K562 (cell line): ENCODE measurements at regions not wholly inside any gene's neighbourhood (a gene's known extent, or its start where the extent isn't known, plus 50 kb on each side); places are given as distances from the start of the nearest gene placed in this dataset.

Experiments used
- ATAC-seq: fragments of 200-7000 bp; cut with Tn5 transposase; 3 replicates; pipeline ENCODE4 v1.9.1; 2020; ENCODE audit warnings: moderate library complexity
- BruUV-seq: library from RNA; stranded (reverse); fragments of 400-500 nt; replicated peaks from 2 replicates; lab custom pipeline; 2021; lab: Mats Ljungman, UMichigan
- CTCF ChIA-PET: fragments of 300-600 bp; formaldehyde crosslinking; extraction: SDS; loops from one replicate; lab custom pipeline; 2021; ENCODE audit warnings: low intra/inter-chr PET ratio; lab: Yijun Ruan, JAX
- POLR2A ChIA-PET: fragments of 300-600, 350-650 bp; sonication (Branson Sonifier 250); formaldehyde crosslinking; extraction: SDS; loops from one replicate; lab custom pipeline; 2021; ENCODE audit warnings: antibody characterized with exemption, inconsistent platforms; lab: Yijun Ruan, JAX
- DNase-seq, 4 experiments: peaks; one replicate each; pipeline versions ENCODE4 v3.0.0 to v3.0.0-alpha.2; 2011 to 2018; ENCODE audit warnings: low spot score in 3 of 4, mixed read lengths in 3 of 4; ENCODE audit errors: extremely low read depth in 1 of 4
- FAIRE-seq: peaks from 2 replicates; lab custom pipeline; 2011; peaks lifted over from hg19 to GRCh38; lab: Jason Lieb, UNC
- H2AFZ ChIP-seq: 2 replicates; pipeline ENCODE4 v1.6.0; 2011; ENCODE audit warnings: low read depth, low read length, control low read depth, inconsistent platforms
- H3K27ac ChIP-seq: fragments of 200-600 bp; 3 replicates; pipeline ENCODE4 v1.8.0; 2011; ENCODE audit warnings: low read depth, mild to moderate bottlenecking, control low read depth, inconsistent platforms, low read length, moderate library complexity, mixed read lengths; ENCODE audit errors: extremely low read depth
- H3K27me3 ChIP-seq, 2 experiments: fragments of 300-600 bp in 1 of 2; 2 replicates in 1 of 2; 3 replicates in 1 of 2; pipeline versions ENCODE4 v1.6.0 to v1.8.0; 2011; ENCODE audit warnings: inconsistent platforms in 2 of 2, low read length in 2 of 2, mild to moderate bottlenecking in 1 of 2, mixed read lengths in 1 of 2, moderate library complexity in 1 of 2; ENCODE audit not compliant: control insufficient read depth in 2 of 2, insufficient read depth in 2 of 2
- H3K36me3 ChIP-seq: fragments of 300-600 bp; 3 replicates; pipeline ENCODE4 v1.8.0; 2011; ENCODE audit warnings: mild to moderate bottlenecking, low read length, inconsistent platforms; ENCODE audit not compliant: control insufficient read depth, insufficient read depth
- H3K4me1 ChIP-seq, 2 experiments: fragments of 200-600 bp in 1 of 2; replicated peaks in 1 of 2; 2 replicates in 1 of 2; 3 replicates in 1 of 2; pipeline versions ENCODE4 v1.5.1 to v1.8.0; 2011; ENCODE audit warnings: inconsistent platforms in 2 of 2, low read length in 2 of 2, mild to moderate bottlenecking in 1 of 2, mixed read lengths in 1 of 2, moderate library complexity in 1 of 2; ENCODE audit not compliant: control insufficient read depth in 2 of 2, insufficient read depth in 2 of 2
- H3K4me2 ChIP-seq: 2 replicates; pipeline ENCODE4 v1.6.1; 2011; ENCODE audit warnings: low read length, control low read depth, inconsistent platforms, mixed read lengths; ENCODE audit not compliant: insufficient read depth
- H3K4me3 ChIP-seq: fragments of 200-600 bp; sonication (generic), shearing (Covaris generic); 2 replicates; pipeline ENCODE4 v1.5.1; 2016; ENCODE audit warnings: control low read depth, inconsistent platforms
- H3K79me2 ChIP-seq: fragments of 200-600 bp; 3 replicates; pipeline ENCODE4 v1.8.0; 2011; ENCODE audit warnings: low read length, inconsistent platforms; ENCODE audit not compliant: control insufficient read depth, insufficient read depth
- H3K9ac ChIP-seq, 2 experiments: 2 replicates each; pipeline versions ENCODE4 v1.6.0 to v1.6.1; 2011; ENCODE audit warnings: low read depth in 2 of 2, low read length in 2 of 2, control low read depth in 1 of 2, inconsistent platforms in 1 of 2, mild to moderate bottlenecking in 1 of 2, mixed read lengths in 1 of 2; ENCODE audit not compliant: insufficient read depth in 1 of 2
- H3K9me1 ChIP-seq: one replicate; pipeline ENCODE4 v1.6.0; 2011; ENCODE audit warnings: inconsistent platforms, mild to moderate bottlenecking, low read length, moderate library complexity; ENCODE audit not compliant: control insufficient read depth, insufficient read depth
- H3K9me3 ChIP-seq: replicated peaks from 2 replicates; pipeline ENCODE4 v1.5.1; 2011; ENCODE audit warnings: low read depth, low read length, inconsistent platforms; ENCODE audit not compliant: control insufficient read depth, insufficient read depth
- H4K20me1 ChIP-seq: replicated peaks from 2 replicates; pipeline ENCODE4 v1.6.1; 2011; ENCODE audit warnings: low read length, inconsistent platforms, mixed read lengths; ENCODE audit not compliant: control insufficient read depth, insufficient read depth
- CEBPZ ChIP-seq: fragments of 150-350 bp; IDR thresholded peaks from 2 replicates; pipeline ENCODE4 v1.6.1; 2014; ENCODE audit warnings: low read depth, mild to moderate bottlenecking, low read length, borderline replicate concordance
- EP300 ChIP-seq: IDR thresholded peaks from 2 replicates; pipeline ENCODE4 v1.6.1; 2012; ENCODE audit warnings: low read length, improper control_type of control experiment
- FOXP1 ChIP-seq: sonication (generic); formaldehyde crosslinking; IDR thresholded peaks from 2 replicates; pipeline ENCODE4 v1.8.0; 2022; ENCODE audit warnings: mild to moderate bottlenecking, missing genetic modification reagents
- MBD1 ChIP-seq: fragments of 250-450 bp; sonication (Bioruptor Pico); IDR thresholded peaks from 2 replicates; pipeline ENCODE4 v1.8.0; 2022; ENCODE audit warnings: inconsistent platforms
- PRDM10 ChIP-seq: fragments of 450-650 bp; IDR thresholded peaks from 2 replicates; pipeline ENCODE4 v1.6.1; 2018; ENCODE audit not compliant: partially characterized antibody
- RBM14 ChIP-seq: fragments of 200-400 bp; formaldehyde crosslinking; IDR thresholded peaks from 2 replicates; pipeline ENCODE4 v1.6.1; 2018; ENCODE audit warnings: low read depth, mild to moderate bottlenecking, low read length, moderate library complexity, borderline replicate concordance; ENCODE audit not compliant: insufficient read depth
- RFX5 ChIP-seq: IDR thresholded peaks from 2 replicates; pipeline ENCODE4 v1.6.1; 2011; ENCODE audit warnings: low read depth, mild to moderate bottlenecking, improper control_type of control experiment, low read length
- STAT6 ChIP-seq: sonication (generic); formaldehyde crosslinking; IDR thresholded peaks from 2 replicates; pipeline ENCODE4 v1.8.1; 2023; ENCODE audit warnings: mild to moderate bottlenecking, missing genetic modification reagents
- U2AF1 ChIP-seq: fragments of 200-400 bp; formaldehyde crosslinking; optimal IDR thresholded peaks from 2 replicates; pipeline ENCODE3; 2017; ENCODE audit warnings: mild to moderate bottlenecking, low read depth, low read length, moderate library complexity
- WGBS: fragments of 100-300 bp; shearing (Covaris generic); methylation state at CpG from one replicate; pipeline ENCODE4 v1.1.6; 2016; ENCODE audit warnings: low coverage, mixed read lengths; ENCODE audit not compliant: insufficient coverage; ENCODE audit errors: missing lambda C conversion rate; 5-methylcytosine and 5-hydroxymethylcytosine counted together
- in situ Hi-C: fragments of 300-500 bp; cut with MboI; formaldehyde crosslinking; loops from 4 replicates; pipeline ENCODE4 v1.15.0; 2018; ENCODE audit warnings: inconsistent platforms, mixed read lengths
- intact Hi-C: fragments of 100-400 bp; cut with micrococcal nuclease; formaldehyde crosslinking; loops from 2 replicates; pipeline ENCODE4 v1.14.2; 2022

- FAIRE-seq = no peak
- ChIA-PET POLR2A (no interaction called here), CTCF (no interaction called here)
- TF ChIP-seq RBM14 = no peak
- no peak for TF ChIP-seq MBD1
- no peak for TF ChIP-seq U2AF1
- no peak for TF ChIP-seq CEBPZ
- no peak for TF ChIP-seq RFX5
- no peak for TF ChIP-seq FOXP1 (CRISPR knock-in tag)
- TF ChIP-seq STAT6 (CRISPR knock-in tag) = no peak
- TF ChIP-seq PRDM10 = no peak
- no peak for TF ChIP-seq EP300
Observed at GRCh38 chr1:213656503-213656902, 331.3 kb upstream of the PROX1 start.

More at GRCh38 chr1:213656503-213656902, 331.3 kb upstream of the PROX1 start:
- in situ Hi-C loops (no loop called here), intact Hi-C loops (no loop called here)
- Histone ChIP-seq H3K9me3 (no peaks in the 10 kb centered on the region), H3K27me3 (0 out of 5 replicates have a peak, but pooled peaks cover 0 to 6% of the 10 kb centered on the region in 2 experiments), H2AFZ (no peak overlapping the region), H4K20me1 (no peaks in the 10 kb centered on the region), H3K79me2 (no peaks in the 10 kb centered on the region), H3K27ac (no peak overlapping the region), H3K9ac (no peak overlapping the region), H3K4me2 (no peak overlapping the region), H3K4me1 (no peaks in the 10 kb centered on the region), H3K4me3 (no peak overlapping the region), H3K36me3 (no peaks in the 10 kb centered on the region), H3K9me1 (no peaks in the 10 kb centered on the region)
- 0% methylated on average over 3 of the region's 3 CpGs for WGBS
- ATAC-seq = no peak
- no peak for DNase-seq
- no TSS peak for BruUV-seq
